B cell (primary cell): ENCODE measurements at regions not wholly inside any gene's neighbourhood (a gene's known extent, or its start where the extent isn't known, plus 50 kb on each side); places are given as distances from the start of the nearest gene placed in this dataset.

ENCODE experiments used
- ATAC-seq: fragments of 200-7000 bp; cut with Tn5 transposase; one replicate; pipeline ENCODE4 v1.10.0; 2021; ENCODE audit warnings: low read depth, mild to moderate bottlenecking, moderate number of reproducible peaks, moderate library complexity
- CTCF ChIA-PET: fragments of 350-600 bp; sonication (Branson Sonifier 250); formaldehyde crosslinking; loops from one replicate; lab custom pipeline; 2021; ENCODE audit warnings: antibody characterized with exemption, inconsistent platforms; lab: Charles Lee
- POLR2A ChIA-PET: fragments of 350-600 bp; sonication (Branson Sonifier 250); formaldehyde crosslinking; loops from one replicate; lab custom pipeline; 2021; ENCODE audit warnings: antibody characterized with exemption; lab: Charles Lee
- DNase-seq: peaks from one replicate; pipeline ENCODE4 v3.0.0; 2013
- H2AFZ ChIP-seq: 2 replicates; pipeline ENCODE4 v1.6.1; 2012; ENCODE audit warnings: mild to moderate bottlenecking, low read depth, low read length; ENCODE audit not compliant: insufficient read depth, poor library complexity, severe bottlenecking
- H3K27ac ChIP-seq, 2 donors: 1 replicate in 1 of 2; 2 replicates in 1 of 2; pipeline ENCODE4 v1.5.1; 2012 to 2013; ENCODE audit warnings: low read length in 2 of 2, mild to moderate bottlenecking in 2 of 2, moderate library complexity in 1 of 2
- H3K27me3 ChIP-seq, 4 experiments: fragments of 200-600 bp in 1 of 4; sonication (generic) in 1 of 4; replicated peaks in 1 of 4; 1 replicate in 2 of 4; 2 replicates in 2 of 4; pipeline versions ENCODE4 v1.6.1 to v1.7.0; 2013 to 2016; ENCODE audit warnings: low read length in 3 of 4, mild to moderate bottlenecking in 2 of 4, mixed read lengths in 1 of 4, moderate library complexity in 1 of 4; ENCODE audit not compliant: insufficient read depth in 4 of 4, control insufficient read depth in 3 of 4; ENCODE audit errors: control extremely low read depth in 1 of 4
- H3K36me3 ChIP-seq, 2 experiments: replicated peaks in 1 of 2; 1 replicate in 1 of 2; 2 replicates in 1 of 2; pipeline versions ENCODE4 v1.6.1 to v1.7.1; 2013; ENCODE audit warnings: low read length in 1 of 2; ENCODE audit not compliant: insufficient read depth in 2 of 2, control insufficient read depth in 1 of 2; ENCODE audit errors: control extremely low read depth in 1 of 2, extremely low read depth in 1 of 2
- H3K4me1 ChIP-seq, 2 donors: fragments of 200-600 bp in 1 of 2; sonication (generic) in 1 of 2; 1 replicate in 1 of 2; 2 replicates in 1 of 2; pipeline versions ENCODE4 v1.5.1 to v1.6.1; 2013 to 2017; ENCODE audit warnings: low read length in 2 of 2; ENCODE audit not compliant: control insufficient read depth in 2 of 2, insufficient read depth in 2 of 2
- H3K4me2 ChIP-seq: replicated peaks from 2 replicates; pipeline ENCODE3; 2012; ENCODE audit warnings: mild to moderate bottlenecking, low read depth, low read length; ENCODE audit not compliant: poor library complexity, severe bottlenecking
- H3K4me3 ChIP-seq, 5 experiments: fragments of 200-600 bp in 1 of 5; sonication (generic) in 1 of 5; 1 replicate in 3 of 5; 2 replicates in 2 of 5; pipeline versions ENCODE4 v1.5.1 to v1.7.0; 2011 to 2016; ENCODE audit warnings: low read length in 4 of 5, mild to moderate bottlenecking in 4 of 5, low read depth in 2 of 5, control low read depth in 1 of 5, moderate library complexity in 1 of 5; ENCODE audit not compliant: insufficient read depth in 1 of 5; ENCODE audit errors: control extremely low read depth in 1 of 5, extremely low read depth in 1 of 5
- H3K79me2 ChIP-seq: fragments of 200-600 bp; sonication (generic); one replicate; pipeline ENCODE4 v1.6.0; 2016; ENCODE audit warnings: low read length; ENCODE audit not compliant: control insufficient read depth, insufficient read depth
- H3K9ac ChIP-seq: fragments of 200-600 bp; sonication (generic); 2 replicates; pipeline ENCODE4 v1.6.1; 2017; ENCODE audit warnings: mild to moderate bottlenecking, low read length, moderate library complexity
- H3K9me3 ChIP-seq, 3 donors: one replicate each; pipeline versions ENCODE4 v1.6.1 to v1.7.1; 2013; ENCODE audit warnings: low read length in 2 of 3; ENCODE audit not compliant: control insufficient read depth in 2 of 3, insufficient read depth in 1 of 3; ENCODE audit errors: control extremely low read depth in 1 of 3
- H4K20me1 ChIP-seq: 2 replicates; pipeline ENCODE4 v1.6.0; 2012; ENCODE audit warnings: mild to moderate bottlenecking, low read length; ENCODE audit not compliant: insufficient read depth, control insufficient read depth, poor library complexity, severe bottlenecking
- H3K27ac Mint-ChIP-seq: one replicate; pipeline ENCODE4 v1.8.0; 2021; ENCODE audit warnings: mixed read lengths
- H3K27me3 Mint-ChIP-seq: one replicate; pipeline ENCODE4 v1.8.0; 2021; ENCODE audit warnings: mixed read lengths
- H3K4me1 Mint-ChIP-seq: one replicate; pipeline ENCODE4 v1.8.0; 2021; ENCODE audit warnings: mixed read lengths
- H3K4me3 Mint-ChIP-seq: one replicate; pipeline ENCODE4 v1.8.0; 2021; ENCODE audit warnings: mixed read lengths
- H3K9me3 Mint-ChIP-seq: one replicate; pipeline ENCODE4 v1.8.0; 2022; ENCODE audit warnings: mixed read lengths; ENCODE audit not compliant: insufficient read depth
- EZH2 ChIP-seq: IDR thresholded peaks from 2 replicates; pipeline ENCODE4 v1.6.1; 2012; ENCODE audit warnings: borderline replicate concordance, low read depth, mild to moderate bottlenecking, moderate library complexity, low read length; ENCODE audit not compliant: insufficient read depth, poor library complexity, severe bottlenecking
- WGBS: methylation state at CpG from one replicate; pipeline ENCODE4 v1.1.5; 2013; ENCODE audit warnings: missing lambda C conversion rate; ENCODE audit not compliant: insufficient coverage; 5-methylcytosine and 5-hydroxymethylcytosine counted together
- intact Hi-C: fragments of 100-400 bp; cut with micrococcal nuclease; formaldehyde crosslinking; loops from one replicate; pipeline ENCODE4 v1.10.0; 2022
- TF ChIP-seq, protein P1 (sequence below): fragments of 200-600 bp; IDR thresholded peaks from one replicate; pipeline ENCODE4 v1.8.0; 2022; ENCODE audit warnings: antibody characterized with exemption, mild to moderate bottlenecking

DNA sequence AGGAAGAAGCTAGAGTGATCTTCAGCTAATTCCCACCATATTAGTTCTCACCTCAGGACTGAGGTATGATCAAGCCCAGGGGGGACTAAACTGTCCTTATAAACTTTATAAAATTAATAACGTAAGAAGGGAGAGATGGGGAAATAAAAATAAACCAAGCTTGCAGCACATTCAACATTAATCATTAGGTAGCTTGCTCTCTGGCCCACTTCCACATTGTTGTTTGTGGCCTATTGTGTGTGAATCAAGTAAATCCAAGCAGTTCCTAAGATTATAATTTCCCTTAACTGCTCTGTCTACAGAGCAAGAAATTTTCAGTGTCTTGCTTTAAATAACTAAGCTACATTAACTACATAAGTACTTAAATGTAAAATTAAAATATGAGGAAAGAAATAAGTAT is 131.3 kb upstream of the ABCA1 start:
- no peak for ATAC-seq
- CTCF ChIA-PET, result interaction anchor here (0.7 kb wide), 1 partner anchor 297 kb away, joined by 3 read pairs; no protein-coding TSS in a partner anchor
- Histone ChIP-seq H3K4me1 (peaks cover 5 to 6% of the 10 kb centered on the region in 2 donors), H3K9me3 (peaks cover 0 to 3% (median 0%) of the 10 kb centered on the region in 3 donors), H3K79me2 (no peaks in the 10 kb centered on the region), H3K9ac (no peak overlapping the region), H3K27ac (no peak overlapping the region), H2AFZ (no peak overlapping the region), H3K4me2 (no peak overlapping the region), H3K27me3 (peaks cover 0 to 3% (median under 1%) of the 10 kb centered on the region in 4 experiments), H4K20me1 (no peaks in the 10 kb centered on the region), H3K4me3 (no peak overlapping the region), H3K36me3 (no peaks in the 10 kb centered on the region)
- POLR2A ChIA-PET, result no interaction called here
- peaks cover 6% of the 10 kb centered on the region for H3K4me1 Mint-ChIP-seq
- no CpG with 5 or more reads among the region's 1 CpG for WGBS
- TF ChIP-seq, protein P1, sequence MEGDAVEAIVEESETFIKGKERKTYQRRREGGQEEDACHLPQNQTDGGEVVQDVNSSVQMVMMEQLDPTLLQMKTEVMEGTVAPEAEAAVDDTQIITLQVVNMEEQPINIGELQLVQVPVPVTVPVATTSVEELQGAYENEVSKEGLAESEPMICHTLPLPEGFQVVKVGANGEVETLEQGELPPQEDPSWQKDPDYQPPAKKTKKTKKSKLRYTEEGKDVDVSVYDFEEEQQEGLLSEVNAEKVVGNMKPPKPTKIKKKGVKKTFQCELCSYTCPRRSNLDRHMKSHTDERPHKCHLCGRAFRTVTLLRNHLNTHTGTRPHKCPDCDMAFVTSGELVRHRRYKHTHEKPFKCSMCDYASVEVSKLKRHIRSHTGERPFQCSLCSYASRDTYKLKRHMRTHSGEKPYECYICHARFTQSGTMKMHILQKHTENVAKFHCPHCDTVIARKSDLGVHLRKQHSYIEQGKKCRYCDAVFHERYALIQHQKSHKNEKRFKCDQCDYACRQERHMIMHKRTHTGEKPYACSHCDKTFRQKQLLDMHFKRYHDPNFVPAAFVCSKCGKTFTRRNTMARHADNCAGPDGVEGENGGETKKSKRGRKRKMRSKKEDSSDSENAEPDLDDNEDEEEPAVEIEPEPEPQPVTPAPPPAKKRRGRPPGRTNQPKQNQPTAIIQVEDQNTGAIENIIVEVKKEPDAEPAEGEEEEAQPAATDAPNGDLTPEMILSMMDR, result no peak
- no peak for TF ChIP-seq EZH2
- no peak overlapping the region for H3K4me3 Mint-ChIP-seq
- DNase-seq, result no peak
- H3K27me3 Mint-ChIP-seq, result peaks cover 30% of the 10 kb centered on the region
- no peaks in the 10 kb centered on the region for H3K9me3 Mint-ChIP-seq
- no peak overlapping the region for H3K27ac Mint-ChIP-seq
- intact Hi-C loops, result no loop called here

DNA sequence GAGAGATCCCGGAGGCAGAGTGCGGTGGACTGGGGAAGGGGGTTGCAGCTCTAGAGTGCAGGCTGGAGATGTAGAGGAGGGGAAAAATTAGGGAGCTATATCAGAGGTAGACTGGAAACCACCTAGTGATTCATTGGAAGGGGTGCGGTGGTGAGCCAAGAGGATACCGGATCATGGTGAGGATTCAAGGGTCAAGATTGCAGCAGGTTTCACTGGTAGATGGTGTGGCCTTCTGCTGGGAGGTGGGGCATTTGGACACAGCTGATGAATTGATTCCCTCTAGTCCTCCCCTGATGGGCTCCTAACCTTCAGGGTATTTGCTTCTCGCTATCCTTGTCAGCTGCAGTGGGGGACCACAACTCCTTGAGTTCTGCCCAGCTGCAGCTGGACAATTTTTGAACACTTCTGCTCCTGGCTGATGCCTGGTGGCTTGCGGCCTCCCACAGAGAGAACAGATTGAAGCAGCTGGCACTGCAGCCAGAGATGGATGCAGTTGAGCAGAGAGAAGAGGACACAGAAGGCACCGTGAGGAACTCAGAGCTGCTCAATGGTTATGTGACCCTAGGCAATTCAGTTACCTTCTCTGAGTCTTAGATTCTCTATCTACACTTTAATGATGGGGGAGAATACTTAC is 134.4 kb upstream of the ABCA1 start:
- no peak overlapping the region for H3K4me3 Mint-ChIP-seq
- ChIA-PET POLR2A (interaction anchor here (0.7 kb wide), 1 partner anchor 9 kb away, joined by 3 read pairs; no protein-coding TSS in a partner anchor), CTCF (no interaction called here)
- no peak for TF ChIP-seq EZH2
- TF ChIP-seq, protein P1, result no peak
- H3K9me3 Mint-ChIP-seq, result no peaks in the 10 kb centered on the region
- peaks cover 0 to 3% (median 0%) of the 10 kb centered on the region in 3 donors for H3K9me3 ChIP-seq
- no peak overlapping the region for H3K4me3 ChIP-seq
- DNase-seq, result no peak
- no peak overlapping the region for H3K27ac ChIP-seq
- peaks cover 12% of the 10 kb centered on the region for H3K4me1 Mint-ChIP-seq
- no peak overlapping the region for H3K9ac ChIP-seq
- no peaks in the 10 kb centered on the region for H3K79me2 ChIP-seq
- H3K27me3 Mint-ChIP-seq, result peaks cover 43% of the 10 kb centered on the region
- intact Hi-C loops, result no loop called here
- no peaks in the 10 kb centered on the region for H3K36me3 ChIP-seq
- ATAC-seq, result no peak
- no peak overlapping the region for H3K27ac Mint-ChIP-seq
- H3K4me2 ChIP-seq, result no peak overlapping the region
- WGBS, result 88% methylated on average over 6 of the region's 7 CpGs
- H3K27me3 ChIP-seq, result peaks cover 0 to 7% (median 3%) of the 10 kb centered on the region in 4 experiments
- no peaks in the 10 kb centered on the region for H4K20me1 ChIP-seq
- H3K4me1 ChIP-seq, result peaks cover 5 to 15% of the 10 kb centered on the region in 2 donors
- no peak overlapping the region for H2AFZ ChIP-seq
